Upper lobe of right lung (tissue), 1 donor: ENCODE measurements at regions not wholly inside any gene's neighbourhood (a gene's known extent, or its start where the extent isn't known, plus 50 kb on each side); places are given as distances from the start of the nearest gene placed in this dataset.

Source experiments
- ATAC-seq: fragments of 200-7000 bp; cut with Tn5 transposase; one replicate; pipeline ENCODE4 v1.9.1; 2020; ENCODE audit warnings: mild to moderate bottlenecking, moderate library complexity
- DNase-seq: peaks from one replicate; pipeline ENCODE4 v3.0.0-alpha.2; 2020
- H3K27ac ChIP-seq: fragments of 200-600 bp; one replicate; pipeline ENCODE4 v1.8.0; 2022
- H3K27me3 ChIP-seq: fragments of 200-600 bp; one replicate; pipeline ENCODE4 v1.8.0; 2022; ENCODE audit warnings: mild to moderate bottlenecking
- H3K36me3 ChIP-seq: fragments of 200-600 bp; one replicate; pipeline ENCODE4 v1.8.0; 2022
- H3K4me1 ChIP-seq: fragments of 200-600 bp; one replicate; pipeline ENCODE4 v1.8.0; 2022
- H3K4me3 ChIP-seq: fragments of 200-600 bp; one replicate; pipeline ENCODE4 v1.8.0; 2022; ENCODE audit warnings: mild to moderate bottlenecking
- H3K9me3 ChIP-seq: fragments of 200-600 bp; one replicate; pipeline ENCODE4 v1.8.0; 2022
- intact Hi-C: fragments of 100-400 bp; cut with DNase I; formaldehyde crosslinking; loops from one replicate; pipeline ENCODE4 v1.11.0; 2022
- TF ChIP-seq, protein P1 (sequence below): fragments of 200-600 bp; IDR thresholded peaks from one replicate; pipeline ENCODE4 v1.8.0; 2022; ENCODE audit warnings: antibody characterized with exemption
- donor health status: DM: no; HTN: yes; CAD: no; lungs with severe emphysema.

DNA sequence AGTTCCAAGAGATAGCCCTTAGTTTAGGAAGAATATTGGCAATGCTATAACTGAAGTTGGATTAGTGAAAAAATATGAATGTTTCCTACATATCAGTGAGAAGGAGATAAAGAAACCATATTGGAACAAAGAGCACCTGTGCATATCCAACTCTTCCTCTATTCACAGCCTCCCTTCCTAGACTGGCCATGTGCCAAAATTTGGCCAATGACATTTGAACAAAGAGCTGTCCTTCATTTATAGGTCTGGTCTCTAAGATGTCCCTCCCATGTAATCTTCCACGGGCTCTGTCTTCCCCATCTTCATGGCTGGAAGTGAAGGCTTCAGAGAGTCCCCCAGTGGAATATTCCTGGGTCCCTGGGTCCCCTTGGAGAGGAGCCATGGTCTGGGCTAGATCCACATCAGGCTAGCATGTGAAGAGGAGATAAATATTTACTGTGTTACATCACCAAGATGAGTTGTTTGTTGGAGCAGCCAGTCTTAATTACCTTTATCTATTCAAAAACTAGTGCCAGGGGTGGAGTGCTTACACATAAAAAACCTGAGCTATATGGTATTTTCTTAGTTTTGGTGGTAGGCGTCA lies 190.0 kb upstream of the S1PR3 start:
- no peaks in the 10 kb centered on the region for H3K27me3 ChIP-seq

DNA sequence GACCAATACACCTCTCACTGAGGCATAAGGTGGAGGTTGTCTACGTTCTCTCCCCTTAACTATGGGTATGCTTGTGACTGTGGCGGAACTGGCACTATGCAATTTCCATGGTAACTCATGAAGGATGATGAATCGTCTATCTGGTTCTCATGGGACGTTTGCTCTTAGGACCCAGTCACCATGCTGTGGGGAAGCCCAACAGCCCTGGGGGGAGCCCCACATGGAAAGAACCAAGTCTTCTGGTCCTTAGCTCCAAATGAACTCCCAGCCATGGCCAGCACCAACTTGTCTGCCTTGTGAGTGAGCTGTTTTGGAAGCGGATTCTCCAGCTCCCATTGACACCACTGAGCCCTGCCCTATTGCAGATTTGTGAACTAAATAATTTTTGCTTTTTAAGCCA lies 188.7 kb upstream of the S1PR3 start:
- TF ChIP-seq, protein P1, sequence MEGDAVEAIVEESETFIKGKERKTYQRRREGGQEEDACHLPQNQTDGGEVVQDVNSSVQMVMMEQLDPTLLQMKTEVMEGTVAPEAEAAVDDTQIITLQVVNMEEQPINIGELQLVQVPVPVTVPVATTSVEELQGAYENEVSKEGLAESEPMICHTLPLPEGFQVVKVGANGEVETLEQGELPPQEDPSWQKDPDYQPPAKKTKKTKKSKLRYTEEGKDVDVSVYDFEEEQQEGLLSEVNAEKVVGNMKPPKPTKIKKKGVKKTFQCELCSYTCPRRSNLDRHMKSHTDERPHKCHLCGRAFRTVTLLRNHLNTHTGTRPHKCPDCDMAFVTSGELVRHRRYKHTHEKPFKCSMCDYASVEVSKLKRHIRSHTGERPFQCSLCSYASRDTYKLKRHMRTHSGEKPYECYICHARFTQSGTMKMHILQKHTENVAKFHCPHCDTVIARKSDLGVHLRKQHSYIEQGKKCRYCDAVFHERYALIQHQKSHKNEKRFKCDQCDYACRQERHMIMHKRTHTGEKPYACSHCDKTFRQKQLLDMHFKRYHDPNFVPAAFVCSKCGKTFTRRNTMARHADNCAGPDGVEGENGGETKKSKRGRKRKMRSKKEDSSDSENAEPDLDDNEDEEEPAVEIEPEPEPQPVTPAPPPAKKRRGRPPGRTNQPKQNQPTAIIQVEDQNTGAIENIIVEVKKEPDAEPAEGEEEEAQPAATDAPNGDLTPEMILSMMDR, result no peak
- ATAC-seq (no peak), DNase-seq (no peak)
- no peaks in the 10 kb centered on the region for H3K27me3 ChIP-seq
- intact Hi-C loops, result no loop called here
- no peaks in the 10 kb centered on the region for H3K36me3 ChIP-seq
- no peak overlapping the region for H3K4me3 ChIP-seq
- H3K4me1 ChIP-seq, result no peaks in the 10 kb centered on the region
- no peaks in the 10 kb centered on the region for H3K9me3 ChIP-seq
- H3K27ac ChIP-seq, result no peak overlapping the region

More for the DNA sequence above, 190.0 kb upstream of the S1PR3 start:
- H3K9me3 ChIP-seq, result no peaks in the 10 kb centered on the region
- no peak for DNase-seq
- no peaks in the 10 kb centered on the region for H3K4me1 ChIP-seq
- intact Hi-C loops, result no loop called here
- no peak overlapping the region for H3K27ac ChIP-seq
- H3K4me3 ChIP-seq, result no peak overlapping the region
- TF ChIP-seq, protein P1, result no peak
- no peak for ATAC-seq
- no peaks in the 10 kb centered on the region for H3K36me3 ChIP-seq

DNA sequence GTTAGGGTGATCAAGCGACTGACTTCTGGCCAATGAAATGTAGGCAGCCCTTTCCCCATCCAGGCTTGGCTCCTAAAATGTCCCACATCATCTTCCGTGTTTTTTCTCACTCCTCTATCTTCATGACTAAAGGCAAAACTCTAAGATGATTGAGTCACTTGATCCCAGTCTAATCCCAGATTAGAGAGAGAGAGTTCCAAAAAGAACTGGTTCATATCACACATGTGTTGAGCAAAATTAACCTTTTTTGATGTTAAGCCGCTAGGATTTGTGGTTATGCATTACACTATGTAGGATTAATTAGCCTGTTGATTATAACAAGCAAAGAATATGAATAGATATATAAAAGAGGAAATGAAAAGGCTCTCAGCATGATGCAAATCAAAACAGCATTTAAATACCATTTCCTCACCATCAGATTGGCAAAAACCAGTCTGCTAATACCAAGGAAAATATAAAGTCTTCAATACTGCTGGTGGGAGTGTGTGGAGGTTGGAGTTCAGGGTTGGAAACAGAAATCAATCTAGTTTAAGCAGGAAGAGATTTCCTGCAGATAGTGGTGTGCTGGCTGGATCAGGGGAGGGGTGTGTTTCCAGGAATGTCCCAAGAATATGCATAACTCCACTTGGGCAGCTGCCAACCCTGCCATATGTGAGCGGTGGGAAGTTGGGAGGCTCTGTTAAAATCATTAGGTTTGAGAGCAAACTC lies 187.6 kb upstream of the S1PR3 start:
- no peak for DNase-seq
- no peak overlapping the region for H3K27ac ChIP-seq
- H3K4me3 ChIP-seq, result no peak overlapping the region
- no peaks in the 10 kb centered on the region for H3K27me3 ChIP-seq
- intact Hi-C loops, result no loop called here
- no peak for ATAC-seq
- no peaks in the 10 kb centered on the region for H3K4me1 ChIP-seq
- no peaks in the 10 kb centered on the region for H3K9me3 ChIP-seq
- no peaks in the 10 kb centered on the region for H3K36me3 ChIP-seq
- TF ChIP-seq, protein P1, result no peak

DNA sequence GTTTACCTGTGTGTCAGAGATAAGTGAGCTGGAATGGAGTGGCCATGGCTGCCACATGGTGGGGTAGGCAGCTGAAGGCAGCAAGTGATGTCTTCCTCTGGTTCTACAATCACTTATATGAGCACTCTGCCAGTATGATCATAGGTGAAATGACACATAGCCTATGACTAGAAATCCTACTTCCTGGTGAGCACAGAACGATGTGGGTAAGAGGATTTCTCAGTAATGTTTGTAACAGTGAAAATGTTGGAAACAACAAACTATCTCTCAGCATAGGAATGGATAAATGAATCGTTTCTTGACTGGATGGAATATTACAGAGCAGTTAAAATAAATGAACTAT lies 187.0 kb upstream of the S1PR3 start:
- TF ChIP-seq, protein P1, result no peak
- DNase-seq, result no peak
- ATAC-seq, result no peak

DNA sequence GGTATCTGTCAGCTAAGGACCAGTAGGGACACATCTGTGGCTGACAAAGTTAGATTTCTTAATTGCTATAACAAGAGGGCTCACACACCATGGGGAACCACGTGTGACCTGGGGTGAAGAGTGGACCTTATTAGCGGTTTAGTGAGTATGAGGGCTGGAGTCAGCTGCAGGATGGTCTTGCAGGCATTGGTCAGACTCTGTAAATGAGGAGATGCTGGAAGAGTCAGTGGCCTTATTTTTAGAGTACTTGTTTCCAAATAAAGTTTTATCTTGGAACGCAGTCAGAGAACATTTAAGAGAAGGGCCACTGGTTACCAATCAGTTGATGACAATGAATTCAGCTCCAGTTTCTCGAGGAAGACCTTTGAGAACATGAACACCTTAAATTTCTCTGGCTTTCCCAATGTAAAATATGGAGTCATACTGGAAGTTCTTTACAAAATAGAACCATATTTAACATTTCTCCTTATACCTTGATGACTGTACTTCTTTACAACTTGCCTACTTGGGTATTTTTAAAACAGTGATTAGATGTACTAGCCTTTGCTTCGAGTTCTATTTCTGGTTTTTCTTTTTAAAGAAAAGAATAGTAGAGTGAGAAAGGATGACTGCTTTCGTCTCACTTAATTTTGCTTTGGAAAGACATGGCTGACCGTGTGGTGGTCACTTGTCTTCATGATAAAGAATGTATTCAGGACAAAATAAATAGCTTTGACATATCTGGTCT lies 185.9 kb upstream of the S1PR3 start:
- no peaks in the 10 kb centered on the region for H3K4me1 ChIP-seq
- no peaks in the 10 kb centered on the region for H3K9me3 ChIP-seq
- TF ChIP-seq, protein P1, result no peak
- H3K36me3 ChIP-seq, result no peaks in the 10 kb centered on the region
- intact Hi-C loops, result no loop called here
- H3K27ac ChIP-seq, result no peak overlapping the region
- no peak for ATAC-seq
- no peak for DNase-seq
- no peak overlapping the region for H3K4me3 ChIP-seq
- no peaks in the 10 kb centered on the region for H3K27me3 ChIP-seq

More for the DNA sequence above, 187.0 kb upstream of the S1PR3 start:
- no peaks in the 10 kb centered on the region for H3K36me3 ChIP-seq
- intact Hi-C loops, result no loop called here
- no peak overlapping the region for H3K4me3 ChIP-seq
- H3K9me3 ChIP-seq, result no peaks in the 10 kb centered on the region
- no peaks in the 10 kb centered on the region for H3K27me3 ChIP-seq
- H3K4me1 ChIP-seq, result no peaks in the 10 kb centered on the region
- no peak overlapping the region for H3K27ac ChIP-seq
